ENCODE measurements at regions not wholly inside any gene's neighbourhood (a gene's known extent, or its start where the extent isn't known, plus 50 kb on each side); places are given as distances from the start of the nearest gene placed in this dataset.

- TF ChIP-seq POLR2AphosphoS5 (IDR thresholded peaks at IDR 0.05; ENCODE audit: low read depth, low read length): no peak
- no peak for TF ChIP-seq TAF1 (IDR thresholded peaks at IDR 0.05; ENCODE audit: borderline replicate concordance, insufficient read depth, low read length)
- TF ChIP-seq REST (IDR thresholded peaks at IDR 0.05; ENCODE audit: insufficient read depth in 1 of 2, low read depth in 2 of 2, low read length in 2 of 2): no peak
- TF ChIP-seq SIN3A (IDR thresholded peaks at IDR 0.05; ENCODE audit: borderline replicate concordance, insufficient read depth, low read length): no peak
Measured at GRCh38 chr17:36864827-36865430, 72.3 kb upstream of the LHX1 start.
